ENCODE measurements at regions not wholly inside any gene's neighbourhood (a gene's known extent, or its start where the extent isn't known, plus 50 kb on each side); places are given as distances from the start of the nearest gene placed in this dataset.
"Not testable (repeated sequence)": the region's sequence is repeated elsewhere in the genome, so short reads cannot be mapped to it uniquely, and the experiment has no call there.

DNA sequence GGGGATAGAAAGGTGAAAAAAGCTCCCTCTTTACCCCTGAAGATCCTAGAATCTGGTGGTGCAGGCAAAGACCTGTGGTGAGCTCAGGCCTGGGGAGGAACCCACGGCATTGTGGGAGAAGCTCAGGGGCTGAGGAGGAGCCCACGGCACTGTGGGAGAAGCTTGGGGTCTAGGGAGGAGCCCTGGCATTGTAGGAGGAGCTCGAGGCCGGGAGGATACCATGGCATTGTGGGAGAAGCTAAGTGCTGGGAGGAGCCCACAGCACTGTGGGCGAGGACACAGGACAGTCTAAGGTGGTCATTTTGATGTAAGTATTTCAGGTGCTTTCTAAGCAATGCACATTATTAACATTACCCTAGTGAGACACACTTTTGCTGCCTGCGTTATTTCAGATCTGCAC lies 179.7 kb downstream of the HSD17B3 start:
- H3K9me3 Mint-ChIP-seq: peaks cover 0 to 13% of the 10 kb centered on the region in 2 donors
- H3K27ac Mint-ChIP-seq: no peak overlapping the region
- no peak for ATAC-seq
- peaks cover 0 to 15% of the 10 kb centered on the region in 2 donors for H3K36me3 Mint-ChIP-seq
- no peak for DNase-seq (ENCODE audit: low spot score in 2 of 2)

DNA sequence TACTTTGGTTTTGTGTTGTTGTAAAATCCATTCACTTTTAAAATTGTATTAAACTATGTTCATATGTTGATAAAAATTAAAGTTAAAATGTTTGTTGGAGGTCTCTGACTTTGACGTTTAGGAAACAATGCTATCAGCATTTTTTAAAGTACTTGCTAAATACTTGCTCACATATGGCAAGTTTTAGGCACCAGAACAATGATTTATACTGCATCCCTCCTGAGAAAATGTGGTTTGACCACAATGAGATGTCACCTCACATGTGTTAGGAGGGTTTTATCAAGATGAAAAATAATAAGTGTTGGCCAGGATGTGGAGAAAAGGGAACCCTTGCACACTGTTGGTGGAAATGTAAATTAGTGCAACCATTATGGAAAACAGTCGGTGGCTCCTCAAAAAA lies 180.8 kb downstream of the HSD17B3 start:
- ATAC-seq: no peak
- Mint-ChIP-seq H3K27ac (no peak overlapping the region), H3K36me3 (peaks cover 0 to 15% of the 10 kb centered on the region in 2 donors), H3K9me3 (peaks cover 0 to 13% of the 10 kb centered on the region in 2 donors)
- DNase-seq (ENCODE audit: low spot score in 2 of 2): no peak

DNA sequence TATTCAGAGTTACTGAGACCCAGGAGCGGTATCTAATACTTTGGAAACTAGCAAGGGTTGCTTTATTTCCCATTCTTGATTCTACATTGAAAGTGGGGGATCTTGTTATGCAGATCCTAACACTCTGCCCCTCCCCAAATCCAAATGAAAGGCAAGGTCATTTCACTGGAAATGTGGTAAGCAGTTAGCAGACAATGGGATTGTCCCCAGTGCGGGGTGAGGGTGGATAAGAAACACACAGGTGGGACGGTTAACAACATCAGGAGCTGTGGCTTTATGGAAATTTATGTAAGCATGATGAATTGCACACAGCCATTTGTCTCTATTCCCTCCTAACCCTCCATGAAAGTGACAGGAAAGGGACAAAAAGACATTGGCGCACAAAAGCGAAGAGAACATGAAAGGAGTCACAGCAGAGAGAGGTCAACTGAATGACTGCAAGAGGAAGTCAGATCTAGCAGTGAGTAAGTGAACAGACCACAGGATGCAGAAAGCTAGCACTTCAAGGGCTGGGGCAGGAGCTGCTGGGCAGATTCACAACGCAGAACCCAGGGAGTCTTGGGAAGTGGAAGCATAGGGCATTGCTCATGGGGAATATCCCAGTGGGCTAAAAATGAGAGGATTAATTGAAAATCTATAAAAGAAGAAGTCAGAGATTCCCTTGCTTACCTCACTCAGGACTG lies 184.4 kb downstream of the HSD17B3 start:
- Mint-ChIP-seq H3K9me3 (peaks cover 0 to 13% of the 10 kb centered on the region in 2 donors), H3K27ac (no peak overlapping the region), H3K36me3 (peaks cover 0 to 15% of the 10 kb centered on the region in 2 donors)
- DNase-seq (ENCODE audit: low spot score in 2 of 2) (no peak), ATAC-seq (peak; percentile 56 to 86)

DNA sequence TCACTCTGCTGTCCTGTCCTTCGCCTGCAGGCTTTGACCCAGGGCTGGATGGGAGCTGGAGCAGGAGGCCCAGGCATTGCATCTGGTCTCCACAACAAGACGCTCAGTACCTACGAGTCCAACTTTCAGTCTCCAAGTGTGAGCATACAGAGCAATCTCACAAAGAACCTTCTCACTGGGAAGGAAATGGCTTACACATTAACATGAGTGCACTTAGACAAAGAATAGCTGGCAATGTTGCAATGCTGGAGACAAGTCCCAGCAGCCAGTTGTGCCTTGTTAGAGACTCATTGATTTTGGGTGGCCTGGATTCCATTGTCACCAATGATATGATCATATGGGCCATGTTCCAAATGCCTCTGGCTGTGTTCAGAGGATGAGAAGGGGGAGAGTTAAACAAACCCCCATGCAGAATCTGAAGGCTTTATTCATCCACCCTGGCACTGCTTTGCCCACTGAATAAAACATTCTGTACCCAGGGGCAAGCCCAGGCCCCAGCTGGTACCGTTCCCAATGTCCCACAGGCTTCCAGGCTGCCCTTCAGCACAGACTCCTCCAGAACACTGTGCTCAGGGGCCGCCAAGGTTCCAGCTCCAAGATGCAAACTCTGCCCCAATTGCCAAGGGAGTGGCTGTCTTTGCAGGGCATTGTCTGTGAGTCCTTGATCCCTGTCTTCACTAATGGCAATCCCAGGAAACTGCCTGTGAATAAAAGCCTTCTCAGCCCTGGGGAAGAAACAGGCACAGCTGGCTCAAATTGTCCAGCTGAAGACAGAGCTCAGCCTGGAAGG lies 185.5 kb downstream of the HSD17B3 start:
- peaks cover 0 to 13% of the 10 kb centered on the region in 2 donors for H3K9me3 Mint-ChIP-seq
- H3K36me3 Mint-ChIP-seq: peaks cover 0 to 15% of the 10 kb centered on the region in 2 donors

DNA sequence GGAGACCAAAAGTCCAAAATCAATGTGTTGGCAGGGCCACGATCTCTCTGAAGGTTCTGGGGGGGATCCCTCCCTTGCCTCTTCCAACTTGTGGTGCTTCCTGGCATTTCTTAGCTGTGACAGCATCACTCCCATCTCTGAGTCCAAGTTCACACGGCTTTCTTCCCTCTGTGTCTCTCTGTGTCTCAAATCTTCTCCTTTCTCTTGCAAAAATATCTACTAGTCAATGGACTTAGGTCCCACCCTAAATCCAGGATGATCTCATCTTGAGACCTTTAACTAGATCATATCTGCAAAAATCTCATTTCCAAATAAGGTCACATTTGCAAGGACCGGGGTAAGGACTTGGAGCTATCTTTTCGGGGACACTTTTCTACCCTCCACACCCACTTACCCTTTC lies 186.1 kb downstream of the HSD17B3 start:
- ATAC-seq: no peak
- DNase-seq (ENCODE audit: low spot score in 2 of 2): no peak
- H3K9me3 Mint-ChIP-seq: peaks cover 0 to 13% of the 10 kb centered on the region in 2 donors
- H3K27ac Mint-ChIP-seq: no peak overlapping the region
- H3K36me3 Mint-ChIP-seq: peaks cover 0 to 15% of the 10 kb centered on the region in 2 donors

More for the DNA sequence above, 185.5 kb downstream of the HSD17B3 start:
- ATAC-seq (no peak), DNase-seq (ENCODE audit: low spot score in 2 of 2) (no peak)
- H3K27ac Mint-ChIP-seq: no peak overlapping the region

DNA sequence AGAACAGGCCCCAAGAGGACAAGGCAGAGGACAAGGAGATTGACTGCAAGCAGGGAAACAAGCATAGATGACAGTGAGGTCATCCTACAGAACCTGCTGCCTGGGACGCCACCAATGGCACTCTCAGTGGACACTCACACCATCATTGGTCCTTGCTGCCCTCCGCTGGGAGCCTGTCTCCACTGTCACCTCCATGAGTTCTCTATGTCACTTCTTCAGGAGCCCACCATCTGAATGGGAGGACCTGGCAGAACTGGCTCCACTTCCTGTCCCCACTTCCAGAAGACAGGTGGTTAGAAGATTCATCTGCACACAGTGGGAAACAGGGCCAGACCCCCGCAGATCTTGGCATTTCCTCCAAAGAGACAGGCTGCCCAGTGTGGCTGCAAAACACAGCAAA lies 188.9 kb downstream of the HSD17B3 start:
- no peaks in the 10 kb centered on the region for H3K36me3 Mint-ChIP-seq
- no peak overlapping the region for H3K27ac Mint-ChIP-seq
- DNase-seq (ENCODE audit: low spot score in 2 of 2) (no peak), ATAC-seq (no peak)
- no peaks in the 10 kb centered on the region for H3K9me3 Mint-ChIP-seq

DNA sequence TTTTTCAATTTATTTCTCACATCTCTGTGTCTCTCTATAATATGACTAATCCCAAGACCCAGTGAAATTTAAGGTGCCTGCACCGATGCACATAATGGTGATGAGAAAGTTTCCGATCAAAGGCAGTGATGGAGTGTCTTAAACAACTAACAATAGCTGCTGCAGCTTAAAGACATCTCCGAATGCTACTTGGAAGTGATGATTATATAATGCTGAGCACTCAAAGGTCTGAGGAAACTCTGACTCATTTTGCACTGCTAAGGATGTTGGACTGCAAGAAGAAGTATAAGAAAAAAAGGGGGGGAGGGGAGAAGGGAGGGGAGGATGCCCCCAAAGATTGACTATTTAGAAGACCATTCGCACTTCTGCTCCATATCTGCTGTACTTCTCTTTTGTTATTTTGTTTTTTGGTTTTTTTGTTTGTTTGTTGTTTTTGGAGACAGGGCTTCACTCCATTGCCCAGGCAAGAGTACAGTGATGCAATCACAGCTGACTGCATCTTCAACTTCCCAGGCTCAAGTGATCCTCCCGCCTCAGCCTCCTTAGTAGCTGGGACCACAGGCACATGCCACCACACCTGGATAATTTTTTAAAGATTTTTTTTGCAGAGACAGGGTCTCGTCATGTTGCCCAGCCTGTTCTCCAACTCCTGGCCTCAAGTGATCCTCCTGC lies 192.2 kb downstream of the HSD17B3 start:
- peaks cover 8 to 11% of the 10 kb centered on the region in 2 donors for H3K36me3 Mint-ChIP-seq
- DNase-seq (ENCODE audit: low spot score in 2 of 2) (no peak), ATAC-seq (no peak)
- no peak overlapping the region for H3K27ac Mint-ChIP-seq
- H3K9me3 Mint-ChIP-seq: peaks cover 6 to 11% of the 10 kb centered on the region in 2 donors

DNA sequence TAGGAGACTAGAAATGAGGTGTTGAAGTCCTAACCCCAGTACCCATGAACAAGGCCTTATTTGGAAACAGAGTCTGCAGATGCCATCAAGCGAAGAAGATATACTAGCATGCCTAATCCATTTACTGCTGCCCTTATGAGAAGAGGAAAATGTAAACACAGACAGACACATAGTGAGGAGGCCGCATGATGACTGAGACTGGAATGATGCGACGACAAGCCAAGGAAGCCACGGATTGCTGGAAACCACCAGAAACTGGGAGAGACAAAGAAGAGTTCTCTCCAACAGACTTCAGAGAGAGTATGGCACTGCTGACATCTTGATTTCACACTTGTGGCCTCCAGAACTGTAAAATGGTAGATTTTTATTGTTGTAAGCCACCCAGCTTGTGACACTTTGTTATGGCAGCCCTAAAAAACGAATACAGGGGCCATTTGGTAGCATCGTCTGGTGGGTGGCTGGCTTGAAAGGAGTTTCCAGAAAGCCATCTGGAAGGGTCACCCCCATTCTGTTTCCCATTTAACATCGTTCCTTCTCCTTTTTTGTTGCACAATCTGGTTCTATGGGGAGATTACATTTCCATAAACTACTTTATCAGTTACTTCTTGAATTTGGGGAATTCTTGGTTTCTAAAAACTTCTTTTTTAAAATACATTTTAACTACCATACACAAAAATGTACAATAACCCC lies 193.1 kb downstream of the HSD17B3 start:
- H3K27ac Mint-ChIP-seq: no peak overlapping the region
- H3K36me3 Mint-ChIP-seq: peaks cover 8 to 11% of the 10 kb centered on the region in 2 donors
- DNase-seq (ENCODE audit: low spot score in 2 of 2): no peak
- no peak for ATAC-seq
- H3K9me3 Mint-ChIP-seq: peaks cover 6 to 17% of the 10 kb centered on the region in 2 donors

DNA sequence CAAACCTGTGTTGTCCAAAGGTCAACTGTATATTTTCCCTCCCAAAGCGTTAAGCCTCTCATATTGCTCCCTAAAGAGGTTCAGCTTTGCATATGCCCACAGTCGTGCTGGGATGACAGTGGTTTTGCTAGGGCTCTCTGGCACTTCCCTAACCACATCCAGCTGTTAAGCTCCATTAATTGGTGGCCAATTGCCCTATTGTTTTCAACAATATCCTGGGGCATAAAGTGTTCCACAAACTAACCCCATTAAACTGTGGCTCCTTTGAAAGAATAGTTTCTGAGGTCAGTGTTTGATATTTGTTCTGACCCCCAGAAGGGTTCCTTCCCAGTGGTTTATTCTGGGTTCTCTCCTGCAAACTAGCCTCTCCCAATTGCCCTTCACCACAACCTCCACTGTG lies 194.5 kb downstream of the HSD17B3 start:
- ATAC-seq: no peak
- H3K9me3 Mint-ChIP-seq: peaks cover 6 to 19% of the 10 kb centered on the region in 2 donors
- no peak for DNase-seq (ENCODE audit: low spot score in 2 of 2)
- H3K27ac Mint-ChIP-seq: no peak overlapping the region
- peaks cover 8 to 11% of the 10 kb centered on the region in 2 donors for H3K36me3 Mint-ChIP-seq

DNA sequence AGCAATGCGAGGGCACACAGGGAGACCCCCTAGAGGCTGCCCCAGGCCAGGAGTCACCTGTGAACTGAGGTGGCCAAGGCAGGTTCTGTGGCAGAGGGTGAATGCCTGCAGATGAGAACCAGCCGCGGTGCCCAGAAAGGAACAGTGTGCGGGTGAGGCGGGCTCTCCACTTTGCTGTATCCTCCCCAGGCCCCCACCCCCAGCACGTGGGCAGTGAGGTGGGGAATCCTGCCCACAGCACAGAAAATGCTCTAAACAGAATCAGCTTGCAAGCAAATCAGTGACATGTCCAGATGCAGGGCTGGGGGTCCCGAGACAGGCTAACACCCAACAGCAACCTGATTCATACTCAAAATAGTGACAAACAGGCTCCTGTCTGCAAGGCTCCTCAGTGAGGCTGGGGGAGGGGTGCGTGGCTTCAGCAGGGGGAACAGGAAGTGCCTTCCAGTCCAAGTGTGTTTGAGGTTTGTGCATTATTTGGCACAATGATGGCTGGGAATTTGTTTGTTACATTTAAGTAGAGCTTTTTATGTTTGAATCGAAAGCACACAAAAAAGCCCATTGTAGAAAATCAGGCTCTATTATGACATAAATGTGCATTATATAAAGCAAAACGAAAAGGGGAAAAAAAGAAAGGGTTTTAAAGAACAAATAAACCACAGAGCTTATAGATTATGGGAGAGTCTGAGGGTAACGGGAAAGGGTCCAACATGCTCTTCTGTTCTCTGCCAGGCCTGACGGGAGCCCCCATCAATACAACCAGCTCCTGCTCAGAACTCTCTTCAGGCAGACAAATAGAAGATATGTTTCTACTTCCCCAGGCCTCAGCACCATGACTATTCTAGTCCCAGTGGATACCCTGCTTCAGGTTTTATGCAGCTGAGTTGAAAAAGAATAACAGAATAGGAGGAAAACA lies 201.3 kb downstream of the HSD17B3 start:
- no peak for DNase-seq (ENCODE audit: low spot score in 2 of 2)
- Mint-ChIP-seq H3K36me3 (peaks cover 11 to 15% of the 10 kb centered on the region in 2 donors), H3K9me3 (peaks cover 11 to 23% of the 10 kb centered on the region in 2 donors), H3K27ac (no peak overlapping the region)
- no peak for ATAC-seq

DNA sequence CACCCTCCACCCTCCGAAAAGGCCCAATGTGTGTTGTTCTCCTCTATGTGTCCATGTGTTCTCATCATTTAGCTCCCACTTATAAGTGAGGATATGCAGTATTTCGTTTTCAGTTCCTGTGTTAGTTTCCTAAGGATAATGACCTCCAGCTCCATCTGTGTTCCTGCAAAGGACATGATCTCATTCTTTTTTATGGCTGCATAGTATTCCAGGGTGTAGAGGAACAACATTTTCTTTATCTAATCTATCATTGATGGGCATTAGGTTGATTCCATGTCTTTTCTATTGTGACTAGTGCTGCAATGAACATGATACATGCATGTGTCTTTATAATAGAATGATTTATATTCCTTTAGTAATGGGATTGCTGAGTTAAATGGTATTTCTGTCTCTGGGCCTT lies 211.3 kb downstream of the HSD17B3 start:
- DNase-seq (ENCODE audit: low spot score in 2 of 2); ATAC-seq; H3K36me3 Mint-ChIP-seq; H3K9me3 Mint-ChIP-seq; H3K27ac Mint-ChIP-seq: not testable (repeated sequence)

DNA sequence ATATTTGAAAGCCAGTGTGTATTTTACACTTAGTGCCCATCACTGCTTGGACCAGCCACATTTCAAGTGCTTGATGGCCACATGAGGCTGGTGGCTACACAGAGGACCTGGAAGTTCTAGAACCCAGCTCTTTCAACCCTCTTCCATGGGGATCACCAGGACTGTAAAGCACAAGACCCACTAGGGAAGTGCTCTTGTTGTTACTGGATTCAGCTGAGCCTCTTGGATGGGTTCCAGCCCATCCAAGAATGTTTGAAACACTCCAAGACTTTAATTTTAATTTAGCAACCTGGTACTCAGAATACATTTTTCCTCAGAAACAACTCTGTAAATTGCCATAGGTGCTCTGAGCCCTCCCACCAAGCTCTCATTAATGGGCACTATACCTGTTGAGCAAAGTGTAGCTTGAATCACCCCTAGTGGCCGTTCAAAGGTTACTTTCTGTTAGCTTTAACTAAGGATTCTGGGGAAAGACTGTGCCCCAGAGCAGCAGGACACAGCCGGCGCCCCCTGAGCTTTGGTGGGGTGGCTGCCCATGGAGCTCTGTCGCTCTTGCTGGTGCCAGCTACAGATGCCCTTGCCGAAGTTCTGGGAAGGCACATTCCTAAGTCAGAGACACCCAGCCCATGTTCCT lies 212.4 kb downstream of the HSD17B3 start:
- ATAC-seq (no peak), DNase-seq (ENCODE audit: low spot score in 2 of 2) (no peak)
- Mint-ChIP-seq H3K9me3 (peaks cover 0 to 4% of the 10 kb centered on the region in 2 donors), H3K36me3 (no peaks in the 10 kb centered on the region), H3K27ac (no peak overlapping the region)

DNA sequence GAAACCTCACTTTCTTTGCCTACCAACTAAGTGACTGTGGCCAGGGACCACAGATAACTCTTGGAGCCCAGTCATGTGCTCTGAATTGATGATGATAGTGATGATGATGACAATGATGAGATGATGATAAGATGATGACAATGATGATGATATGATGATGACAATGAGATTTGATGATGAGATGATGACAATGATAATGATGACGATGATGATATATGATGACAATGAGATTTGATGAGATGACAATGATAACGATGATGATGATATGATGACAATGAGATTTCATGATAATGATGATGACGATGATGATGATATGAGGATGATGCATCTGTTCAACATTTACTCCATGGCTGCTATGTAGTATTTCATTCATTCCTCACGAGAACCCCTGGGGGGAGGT lies 213.0 kb downstream of the ERCC6L2 start:
- Mint-ChIP-seq H3K27ac (no peak overlapping the region), H3K36me3 (no peaks in the 10 kb centered on the region), H3K9me3 (peaks cover 0 to 4% of the 10 kb centered on the region in 2 donors)
- DNase-seq (ENCODE audit: low spot score in 2 of 2) (no peak), ATAC-seq (no peak)

DNA sequence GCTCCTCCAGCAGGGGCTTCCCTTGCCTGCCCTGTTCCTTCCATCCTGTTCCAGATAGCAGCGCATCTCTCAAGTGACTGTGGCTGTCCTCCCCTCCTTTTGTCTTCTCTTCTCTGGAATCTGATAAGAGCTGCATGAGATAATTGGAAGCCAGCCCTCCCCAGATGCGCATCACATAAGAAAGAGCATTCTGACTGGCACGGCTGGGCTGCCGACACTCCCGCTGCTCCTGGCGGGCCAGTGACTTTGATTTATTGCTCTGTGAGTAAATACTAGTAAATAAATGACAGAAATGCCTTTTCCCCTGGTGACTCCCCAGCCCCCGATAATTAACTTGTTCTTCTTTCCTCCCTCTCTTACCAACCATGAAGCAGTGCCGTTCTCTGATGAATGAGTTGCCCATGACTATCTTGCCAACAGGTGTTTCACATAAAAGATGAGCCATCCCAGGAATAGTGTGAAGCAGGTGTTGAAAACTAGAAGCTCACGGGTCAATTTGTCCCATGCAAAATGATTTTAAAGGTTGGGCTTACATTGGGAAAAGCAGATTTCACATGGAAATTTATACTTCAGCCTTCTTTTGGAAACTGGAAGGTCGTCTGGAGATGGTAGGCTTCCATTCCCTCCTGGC lies 212.3 kb downstream of the ERCC6L2 start:
- DNase-seq (ENCODE audit: low spot score in 2 of 2) (no peak), ATAC-seq (no peak)
- no peak overlapping the region for H3K27ac Mint-ChIP-seq
- H3K36me3 Mint-ChIP-seq: no peaks in the 10 kb centered on the region
- H3K9me3 Mint-ChIP-seq: peaks cover 0 to 4% of the 10 kb centered on the region in 2 donors

DNA sequence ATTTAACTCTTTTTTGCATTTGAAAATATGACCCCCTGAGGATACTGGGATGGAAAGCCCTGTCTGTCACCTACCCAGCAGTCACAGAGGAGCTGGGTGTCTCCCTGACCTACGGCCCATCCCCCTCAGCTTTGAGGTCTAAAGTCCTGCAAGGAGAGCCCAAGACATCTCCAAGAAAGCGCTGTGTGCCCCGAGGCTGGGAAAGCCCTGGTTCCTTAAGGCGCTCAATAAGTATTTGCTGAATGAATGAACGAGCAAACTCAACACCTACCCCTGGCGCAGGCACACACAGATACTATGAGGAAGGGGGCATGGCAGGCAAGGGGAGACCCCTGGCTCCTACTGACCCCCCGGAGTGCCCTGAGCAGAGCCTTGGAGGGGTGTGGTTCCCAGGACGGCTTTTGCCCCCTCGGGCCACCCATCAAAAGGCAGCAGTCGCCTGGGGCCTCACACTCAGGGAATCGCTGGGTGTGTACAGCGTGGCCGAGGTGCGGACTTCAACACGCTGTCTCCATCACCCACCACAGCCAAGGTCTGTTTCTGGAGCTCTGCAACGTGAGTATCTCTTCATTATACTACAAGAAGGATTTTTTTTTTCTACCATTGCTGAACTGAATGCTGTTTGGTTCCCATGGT lies 211.6 kb downstream of the ERCC6L2 start:
- DNase-seq (ENCODE audit: low spot score in 2 of 2) (no peak), ATAC-seq (no peak)
- Mint-ChIP-seq H3K9me3 (peaks cover 0 to 4% of the 10 kb centered on the region in 2 donors), H3K36me3 (no peaks in the 10 kb centered on the region), H3K27ac (no peak overlapping the region)
